ENCODE measurements at regions not wholly inside any gene's neighbourhood (a gene's known extent, or its start where the extent isn't known, plus 50 kb on each side); places are given as distances from the start of the nearest gene placed in this dataset.

GRCh38 chr11:134752526-134752925, 340.5 kb upstream of the B3GAT1 start:
- TF ChIP-seq, protein P1, sequence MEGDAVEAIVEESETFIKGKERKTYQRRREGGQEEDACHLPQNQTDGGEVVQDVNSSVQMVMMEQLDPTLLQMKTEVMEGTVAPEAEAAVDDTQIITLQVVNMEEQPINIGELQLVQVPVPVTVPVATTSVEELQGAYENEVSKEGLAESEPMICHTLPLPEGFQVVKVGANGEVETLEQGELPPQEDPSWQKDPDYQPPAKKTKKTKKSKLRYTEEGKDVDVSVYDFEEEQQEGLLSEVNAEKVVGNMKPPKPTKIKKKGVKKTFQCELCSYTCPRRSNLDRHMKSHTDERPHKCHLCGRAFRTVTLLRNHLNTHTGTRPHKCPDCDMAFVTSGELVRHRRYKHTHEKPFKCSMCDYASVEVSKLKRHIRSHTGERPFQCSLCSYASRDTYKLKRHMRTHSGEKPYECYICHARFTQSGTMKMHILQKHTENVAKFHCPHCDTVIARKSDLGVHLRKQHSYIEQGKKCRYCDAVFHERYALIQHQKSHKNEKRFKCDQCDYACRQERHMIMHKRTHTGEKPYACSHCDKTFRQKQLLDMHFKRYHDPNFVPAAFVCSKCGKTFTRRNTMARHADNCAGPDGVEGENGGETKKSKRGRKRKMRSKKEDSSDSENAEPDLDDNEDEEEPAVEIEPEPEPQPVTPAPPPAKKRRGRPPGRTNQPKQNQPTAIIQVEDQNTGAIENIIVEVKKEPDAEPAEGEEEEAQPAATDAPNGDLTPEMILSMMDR (conservative IDR thresholded peaks at IDR 0.05) = no peak
- peaks cover 16 to 17% of the 10 kb centered on the region in 2 experiments for H3K9me3 Mint-ChIP-seq
- peaks cover 5 to 18% (median 7%) of the 10 kb centered on the region in 3 experiments for H3K36me3 Mint-ChIP-seq (ENCODE audit: insufficient read depth in 1 of 3, low read depth in 3 of 3)
- Histone ChIP-seq H2AK5ac (ENCODE audit: insufficient read length, low read length) (no peak overlapping the region), H3K27ac (ENCODE audit: insufficient read length, low read depth, low read length) (no peak overlapping the region), H3K56ac (ENCODE audit: insufficient read length, low read depth, low read length) (no peak overlapping the region), H3K27me3 (ENCODE audit: insufficient read depth, low read length) (no peaks in the 10 kb centered on the region), H2AFZ (ENCODE audit: low read length) (no peak overlapping the region), H3K79me2 (ENCODE audit: insufficient read depth, low read length) (no peaks in the 10 kb centered on the region), H3K23ac (ENCODE audit: insufficient read length, low read depth, low read length) (no peak overlapping the region), H3K23me2 (ENCODE audit: insufficient read length, low read depth, low read length, poor library complexity, severe bottlenecking) (no peaks in the 10 kb centered on the region), H3K9ac (ENCODE audit: extremely low read depth, insufficient read length, low read length) (no peak overlapping the region), H4K20me1 (ENCODE audit: control insufficient read depth, insufficient read depth, insufficient read length) (no peaks in the 10 kb centered on the region), H2BK5ac (ENCODE audit: insufficient read length, low read length) (no peak overlapping the region), H3K14ac (ENCODE audit: insufficient read depth, low read length) (no peak overlapping the region), H2BK12ac (ENCODE audit: insufficient read length, low read depth, low read length) (no peak overlapping the region), H3K4me2 (ENCODE audit: insufficient read depth, insufficient read length, low read length) (no peak overlapping the region), H3K79me1 (ENCODE audit: insufficient read depth, low read depth, low read length, poor library complexity, severe bottlenecking) (no peaks in the 10 kb centered on the region), H3K4me1 (ENCODE audit: insufficient read depth, low read length) (no peaks in the 10 kb centered on the region), H2BK120ac (ENCODE audit: low read depth, low read length, poor library complexity, severe bottlenecking) (no peak overlapping the region), H4K5ac (ENCODE audit: insufficient read length, low read depth, low read length) (no peak overlapping the region), H3K9me3 (ENCODE audit: control insufficient read depth, low read depth, low read length) (peaks cover 10% of the 10 kb centered on the region), H3K4ac (ENCODE audit: low read depth, low read length) (no peak overlapping the region), H2BK20ac (ENCODE audit: low read depth, low read length, poor library complexity, severe bottlenecking) (no peak overlapping the region), H3T11ph (ENCODE audit: low read length) (no peak overlapping the region), H3K18ac (ENCODE audit: insufficient read length, low read depth, low read length) (no peak overlapping the region), H4K8ac (replicated peaks; ENCODE audit: insufficient read length, low read depth, low read length) (no peak overlapping the region), H2BK15ac (ENCODE audit: low read depth, low read length) (no peak overlapping the region), H4K91ac (ENCODE audit: insufficient read length, low read depth, low read length) (no peak overlapping the region)
- H3K27ac Mint-ChIP-seq = no peak overlapping the region
- no peak overlapping the region for H3K4me3 Mint-ChIP-seq
- H3K4me1 Mint-ChIP-seq = peaks cover 19 to 25% of the 10 kb centered on the region in 2 experiments
- peaks cover 42% of the 10 kb centered on the region for H3K27me3 Mint-ChIP-seq (ENCODE audit: low read depth)
- no peak for DNase-seq
- WGBS (ENCODE audit: extremely low coverage, insufficient read length, low lambda C conversion rate) = no CpG with 5 or more reads among the region's 6 CpGs
